H1 (cell line): ENCODE measurements at regions not wholly inside any gene's neighbourhood (a gene's known extent, or its start where the extent isn't known, plus 50 kb on each side); places are given as distances from the start of the nearest gene placed in this dataset.

Experiments used
- CTCF ChIA-PET: fragments of 300-600 bp; sonication (Branson Sonifier 250); formaldehyde crosslinking; loops from one replicate; lab custom pipeline; 2021; ENCODE audit not compliant: partially characterized antibody; lab: Charles Lee
- POLR2A ChIA-PET: fragments of 300-600 bp; sonication (Branson Sonifier 250); formaldehyde crosslinking; loops from one replicate; lab custom pipeline; 2021; ENCODE audit warnings: inconsistent platforms; ENCODE audit not compliant: partially characterized antibody; lab: Charles Lee
- DNase-seq, 2 experiments: peaks; one replicate each; pipeline versions ENCODE4 v3.0.0 to v3.0.0-alpha.2; 2010 to 2022; ENCODE audit warnings: low spot score in 2 of 2, low read depth in 1 of 2, mixed read lengths in 1 of 2
- FAIRE-seq: peaks from 2 replicates; lab custom pipeline; 2011; peaks lifted over from hg19 to GRCh38; lab: Jason Lieb, UNC
- H2AFZ ChIP-seq: 2 replicates; pipeline ENCODE4 v1.8.1; 2012; ENCODE audit warnings: low read length, inconsistent platforms
- H2AK5ac ChIP-seq: 2 replicates; pipeline ENCODE4 v1.6.1; 2013; ENCODE audit warnings: low read depth, low read length
- H2BK120ac ChIP-seq: replicated peaks from 2 replicates; pipeline ENCODE3; 2013; ENCODE audit warnings: low read depth, low read length, inconsistent platforms
- H2BK12ac ChIP-seq: 2 replicates; pipeline ENCODE4 v1.6.1; 2013; ENCODE audit warnings: low read depth, low read length
- H2BK15ac ChIP-seq: 2 replicates; pipeline ENCODE4 v1.6.1; 2013; ENCODE audit warnings: low read length
- H2BK20ac ChIP-seq: 2 replicates; pipeline ENCODE4 v1.6.1; 2013; ENCODE audit warnings: low read length
- H2BK5ac ChIP-seq: 2 replicates; pipeline ENCODE4 v1.6.1; 2013; ENCODE audit warnings: low read depth, low read length
- H3K14ac ChIP-seq: 2 replicates; pipeline ENCODE4 v1.6.1; 2013; ENCODE audit warnings: inconsistent platforms; ENCODE audit not compliant: insufficient read length
- H3K18ac ChIP-seq: 2 replicates; pipeline ENCODE4 v1.6.1; 2013; ENCODE audit warnings: low read length; ENCODE audit errors: extremely low read depth
- H3K23ac ChIP-seq: 2 replicates; pipeline ENCODE4 v1.6.1; 2013; ENCODE audit warnings: inconsistent platforms; ENCODE audit not compliant: insufficient read length
- H3K23me2 ChIP-seq: 2 replicates; pipeline ENCODE4 v1.6.1; 2013; ENCODE audit warnings: low read depth, low read length
- H3K27ac ChIP-seq: 2 replicates; pipeline ENCODE4 v1.6.1; 2011; ENCODE audit warnings: low read depth, low read length, inconsistent platforms
- H3K27me3 ChIP-seq, 4 experiments: replicated peaks in 1 of 4; 1 replicate in 1 of 4; 2 replicates in 3 of 4; pipeline versions ENCODE4 v1.6.1 to v1.8.1; 2011 to 2013; ENCODE audit warnings: low read length in 3 of 4, mild to moderate bottlenecking in 3 of 4, inconsistent platforms in 2 of 4, mixed read lengths in 2 of 4, moderate library complexity in 1 of 4; ENCODE audit not compliant: control insufficient read depth in 3 of 4, insufficient read depth in 3 of 4; ENCODE audit errors: extremely low read depth in 1 of 4
- H3K36me3 ChIP-seq, 4 experiments: 2 replicates each; pipeline versions ENCODE4 v1.6.1 to v1.8.1; 2011 to 2013; ENCODE audit warnings: mild to moderate bottlenecking in 4 of 4, low read length in 3 of 4, moderate library complexity in 2 of 4, control low read depth in 1 of 4, inconsistent platforms in 1 of 4; ENCODE audit not compliant: insufficient read depth in 4 of 4, control insufficient read depth in 2 of 4
- H3K4ac ChIP-seq: replicated peaks from 2 replicates; pipeline ENCODE3; 2013; ENCODE audit warnings: low read length, low read depth, mixed read lengths, inconsistent platforms; ENCODE audit not compliant: insufficient read length
- H3K4me1 ChIP-seq, 4 experiments: replicated peaks in 1 of 4; 1 replicate in 1 of 4; 2 replicates in 3 of 4; pipeline versions ENCODE4 v1.6.1 to v1.8.1; 2011 to 2013; ENCODE audit warnings: low read length in 3 of 4, inconsistent platforms in 2 of 4, mixed read lengths in 1 of 4; ENCODE audit not compliant: insufficient read depth in 4 of 4, control insufficient read depth in 3 of 4
- H3K4me2 ChIP-seq, 2 experiments: 2 replicates each; pipeline versions ENCODE4 v1.6.1 to v1.8.1; 2011 to 2013; ENCODE audit warnings: low read depth in 2 of 2, low read length in 2 of 2, control low read depth in 1 of 2, inconsistent platforms in 1 of 2, mild to moderate bottlenecking in 1 of 2; ENCODE audit not compliant: insufficient read depth in 1 of 2
- H3K4me3 ChIP-seq, 4 experiments: fragments of 200-600, 300-600 bp in 1 of 4; sonication (generic), shearing (Covaris generic), sonication (Bioruptor Twin) in 1 of 4; 2 replicates each; pipeline versions ENCODE4 v1.5.1 to v1.8.1; 2011 to 2016; ENCODE audit warnings: low read length in 4 of 4, low read depth in 3 of 4, control low read depth in 2 of 4, inconsistent platforms in 2 of 4, mild to moderate bottlenecking in 2 of 4, mixed read lengths in 1 of 4, moderate library complexity in 1 of 4; ENCODE audit not compliant: insufficient read depth in 2 of 4; ENCODE audit errors: extremely low read depth in 1 of 4
- H3K56ac ChIP-seq: replicated peaks from 2 replicates; pipeline ENCODE3; 2013; ENCODE audit warnings: low read depth, mild to moderate bottlenecking, mixed read lengths, low read length, inconsistent platforms; ENCODE audit not compliant: insufficient read length
- H3K79me1 ChIP-seq: 2 replicates; pipeline ENCODE4 v1.6.1; 2013; ENCODE audit warnings: low read depth, low read length, control low read depth
- H3K79me2 ChIP-seq, 2 experiments: 2 replicates each; pipeline versions ENCODE4 v1.6.1 to v1.8.1; 2012 to 2013; ENCODE audit warnings: low read length in 2 of 2, mild to moderate bottlenecking in 2 of 2, inconsistent platforms in 1 of 2; ENCODE audit not compliant: insufficient read depth in 2 of 2, control insufficient read depth in 1 of 2
- H3K9ac ChIP-seq, 4 experiments: replicated peaks in 1 of 4; 1 replicate in 1 of 4; 2 replicates in 3 of 4; pipeline versions ENCODE4 v1.6.1 to v1.8.1; 2011 to 2013; ENCODE audit warnings: low read depth in 3 of 4, low read length in 3 of 4, control low read depth in 2 of 4, mild to moderate bottlenecking in 2 of 4, moderate library complexity in 2 of 4, inconsistent platforms in 1 of 4; ENCODE audit errors: extremely low read depth in 1 of 4
- H3K9me3 ChIP-seq, 2 experiments: 2 replicates each; pipeline versions ENCODE4 v1.6.1 to v1.8.1; 2012 to 2013; ENCODE audit warnings: mild to moderate bottlenecking in 2 of 2, moderate library complexity in 2 of 2, control low read depth in 1 of 2, inconsistent platforms in 1 of 2, low read depth in 1 of 2, low read length in 1 of 2, mixed read lengths in 1 of 2; ENCODE audit not compliant: insufficient read depth in 2 of 2
- H4K20me1 ChIP-seq, 2 experiments: replicated peaks in 1 of 2; 2 replicates each; pipeline versions ENCODE3 to v1.8.1; 2011 to 2013; ENCODE audit warnings: inconsistent platforms in 2 of 2, low read length in 2 of 2, mild to moderate bottlenecking in 1 of 2; ENCODE audit not compliant: insufficient read depth in 2 of 2, control insufficient read depth in 1 of 2
- H4K5ac ChIP-seq: 2 replicates; pipeline ENCODE4 v1.6.1; 2013; ENCODE audit warnings: low read length, low read depth, mixed read lengths, inconsistent platforms; ENCODE audit not compliant: insufficient read length
- H4K8ac ChIP-seq: 2 replicates; pipeline ENCODE4 v1.8.0; 2013; ENCODE audit warnings: mild to moderate bottlenecking, moderate library complexity, low read length, inconsistent platforms; ENCODE audit not compliant: insufficient read depth; ENCODE audit errors: extremely low read depth
- H4K91ac ChIP-seq: replicated peaks from 2 replicates; pipeline ENCODE3; 2013; ENCODE audit warnings: low read length, mixed read lengths, inconsistent platforms; ENCODE audit not compliant: insufficient read length
- CHD1 ChIP-seq: IDR thresholded peaks from 2 replicates; pipeline ENCODE4 v1.6.1; 2012; ENCODE audit warnings: low read depth, low read length, improper control_type of control experiment
- CTBP2 ChIP-seq: IDR thresholded peaks from 2 replicates; pipeline ENCODE4 v1.7.0; 2011; ENCODE audit warnings: borderline replicate concordance, mild to moderate bottlenecking, moderate library complexity, mixed read lengths, low read length; ENCODE audit not compliant: insufficient read depth, insufficient read length
- NANOG ChIP-seq: IDR thresholded peaks from 2 replicates; pipeline ENCODE4 v1.6.1; 2011; ENCODE audit warnings: low read length, low read depth, mild to moderate bottlenecking, inconsistent platforms; ENCODE audit not compliant: insufficient read depth, poor library complexity, severe bottlenecking
- POLR2A ChIP-seq, 2 experiments: IDR thresholded peaks; 1 replicate in 1 of 2; 2 replicates in 1 of 2; pipeline ENCODE4 v1.6.1; 2011; ENCODE audit warnings: low read depth in 2 of 2, low read length in 2 of 2, mild to moderate bottlenecking in 2 of 2; ENCODE audit errors: control extremely low read depth in 1 of 2
- RAD21 ChIP-seq, 2 experiments: IDR thresholded peaks in 1 of 2; conservative IDR thresholded peaks in 1 of 2; 2 replicates each; pipeline ENCODE4 v1.6.1; 2011; ENCODE audit warnings: low read depth in 2 of 2, low read length in 2 of 2, improper control_type of control experiment in 1 of 2, inconsistent platforms in 1 of 2, mild to moderate bottlenecking in 1 of 2, moderate library complexity in 1 of 2
- SAP30 ChIP-seq: fragments of 300-600 bp; sonication (generic); IDR thresholded peaks from 2 replicates; pipeline ENCODE4 v1.7.1; 2012; ENCODE audit warnings: low read length, moderate library complexity, mild to moderate bottlenecking, inconsistent platforms; ENCODE audit not compliant: insufficient read depth, insufficient replicate concordance
- SIX5 ChIP-seq: IDR thresholded peaks from 2 replicates; pipeline ENCODE4 v1.6.1; 2011; ENCODE audit warnings: mild to moderate bottlenecking, low read depth, low read length
- WGBS, 2 experiments: shearing (Covaris generic) in 1 of 2; methylation state at CpG; one replicate each; pipeline versions ENCODE4 v1.1.6 to v1.1.7; 2013 to 2015; ENCODE audit warnings: low lambda C conversion rate in 2 of 2, mixed read lengths in 2 of 2, inconsistent platforms in 1 of 2, low coverage in 1 of 2, missing lambda C conversion rate in 1 of 2; ENCODE audit not compliant: insufficient replicate concordance in 2 of 2, insufficient coverage in 1 of 2, insufficient read length in 1 of 2; ENCODE audit errors: extremely low coverage in 1 of 2, missing lambda C conversion rate in 1 of 2; 5-methylcytosine and 5-hydroxymethylcytosine counted together
- TF ChIP-seq, protein P1 (sequence below), 3 experiments: IDR thresholded peaks; 1 replicate in 2 of 3; 2 replicates in 1 of 3; pipeline versions ENCODE4 v1.5.1 to v1.6.1; 2011; ENCODE audit warnings: low read length in 3 of 3, mild to moderate bottlenecking in 3 of 3, inconsistent platforms in 2 of 3, low read depth in 1 of 3, moderate library complexity in 1 of 3; ENCODE audit not compliant: insufficient read depth in 1 of 3; ENCODE audit errors: control extremely low read depth in 1 of 3

DNA sequence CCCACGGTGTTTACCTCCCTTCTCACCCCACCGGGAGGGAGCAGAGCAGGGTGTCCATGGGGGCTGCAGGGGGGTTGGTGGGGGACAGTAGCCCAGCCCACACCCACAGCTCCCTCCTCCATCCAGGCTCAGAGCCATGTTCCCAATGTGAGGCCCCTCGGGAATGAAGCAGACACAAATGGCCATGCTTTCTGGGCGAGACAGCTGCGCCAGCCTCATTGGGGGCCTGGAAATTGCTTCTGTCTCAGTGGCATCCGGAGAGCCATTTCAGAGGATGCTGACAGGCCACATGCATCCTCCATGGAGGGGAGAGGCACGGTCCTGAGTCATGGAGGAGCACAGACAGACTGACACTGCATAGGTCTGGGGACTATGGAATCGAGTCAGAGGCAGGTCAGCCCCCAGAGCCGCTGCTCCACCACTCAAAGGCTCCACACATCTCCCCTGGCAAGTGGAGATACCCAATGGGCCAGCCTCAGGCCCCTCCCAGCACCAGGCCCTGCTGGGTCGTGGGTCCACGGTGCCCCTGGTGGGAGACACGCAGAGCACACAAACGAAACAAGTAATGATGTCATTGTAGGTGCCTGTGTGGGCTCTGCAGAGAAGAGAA, 59.6 kb upstream of the ENPP7 start:
- Histone ChIP-seq H3K14ac (no peak overlapping the region), H3K23ac (no peak overlapping the region), H2BK5ac (no peak overlapping the region), H3K9me3 (peaks cover 0 to 8% of the 10 kb centered on the region in 2 experiments; a peak in 2 of 4 replicates), H3K36me3 (no peaks in the 10 kb centered on the region), H3K9ac (no peak overlapping the region), H3K23me2 (no peaks in the 10 kb centered on the region), H4K5ac (no peak overlapping the region), H2BK120ac (no peak overlapping the region), H3K56ac (no peak overlapping the region), H2BK12ac (no peak overlapping the region), H4K8ac (no peak overlapping the region), H3K4me1 (peaks cover 0 to 10% (median 0%) of the 10 kb centered on the region in 4 experiments; a peak in 1 of 7 replicates), H3K4ac (no peak overlapping the region), H3K4me3 (no peak overlapping the region), H3K18ac (no peak overlapping the region), H3K4me2 (no peak overlapping the region), H2AK5ac (no peak overlapping the region), H2BK20ac (no peak overlapping the region), H3K27ac (no peak overlapping the region), H4K91ac (peak overlapping the region; percentile 47), H2BK15ac (no peak overlapping the region), H3K79me1 (no peaks in the 10 kb centered on the region), H3K27me3 (no peaks in the 10 kb centered on the region; a peak in 3 of 7 replicates), H2AFZ (no peak overlapping the region), H3K79me2 (no peaks in the 10 kb centered on the region), H4K20me1 (peaks cover 0 to 3% of the 10 kb centered on the region in 2 experiments)
- DNase-seq (no peak), FAIRE-seq (no peak)
- ChIA-PET CTCF (interaction anchor here (1.0 to 4.8 kb wide), 7 partner anchors 10 to 271 kb away, joined by 4 to 29 read pairs (median 5); no protein-coding TSS in a partner anchor), POLR2A (interaction anchor here (0.6 kb wide), 1 partner anchor 60 kb away, joined by 3 read pairs; the partner anchor contains the start of gene ENPP7)
- WGBS, 2 experiments: 81% methylated on average over 11 of the region's 13 CpGs; no CpG with 5 or more reads in 1 of the 2 experiments
- TF ChIP-seq NANOG (no peak), POLR2A (IDR thresholded peaks at IDR 0.05; ENCODE audit: control extremely low read depth in 1 of 2, low read depth in 2 of 2, low read length in 2 of 2) (no peak), SAP30 (no peak), RAD21 (IDR thresholded peaks at IDR 0.05 in 1 of 2, conservative IDR thresholded peaks at IDR 0.05 in 1 of 2; ENCODE audit: low read depth in 2 of 2, low read length in 2 of 2) (peak; percentile 34 to 43; a peak in 2 of 4 replicates), CTBP2 (no peak), SIX5 (no peak), CHD1 (no peak)
- TF ChIP-seq, protein P1, sequence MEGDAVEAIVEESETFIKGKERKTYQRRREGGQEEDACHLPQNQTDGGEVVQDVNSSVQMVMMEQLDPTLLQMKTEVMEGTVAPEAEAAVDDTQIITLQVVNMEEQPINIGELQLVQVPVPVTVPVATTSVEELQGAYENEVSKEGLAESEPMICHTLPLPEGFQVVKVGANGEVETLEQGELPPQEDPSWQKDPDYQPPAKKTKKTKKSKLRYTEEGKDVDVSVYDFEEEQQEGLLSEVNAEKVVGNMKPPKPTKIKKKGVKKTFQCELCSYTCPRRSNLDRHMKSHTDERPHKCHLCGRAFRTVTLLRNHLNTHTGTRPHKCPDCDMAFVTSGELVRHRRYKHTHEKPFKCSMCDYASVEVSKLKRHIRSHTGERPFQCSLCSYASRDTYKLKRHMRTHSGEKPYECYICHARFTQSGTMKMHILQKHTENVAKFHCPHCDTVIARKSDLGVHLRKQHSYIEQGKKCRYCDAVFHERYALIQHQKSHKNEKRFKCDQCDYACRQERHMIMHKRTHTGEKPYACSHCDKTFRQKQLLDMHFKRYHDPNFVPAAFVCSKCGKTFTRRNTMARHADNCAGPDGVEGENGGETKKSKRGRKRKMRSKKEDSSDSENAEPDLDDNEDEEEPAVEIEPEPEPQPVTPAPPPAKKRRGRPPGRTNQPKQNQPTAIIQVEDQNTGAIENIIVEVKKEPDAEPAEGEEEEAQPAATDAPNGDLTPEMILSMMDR (IDR thresholded peaks at IDR 0.05; ENCODE audit: control extremely low read depth in 1 of 3, insufficient read depth in 1 of 3, low read depth in 1 of 3, low read length in 3 of 3): peak; percentile 26 to 47 (median 29); a peak in 3 of 4 replicates
